ENCODE measurements at regions not wholly inside any gene's neighbourhood (a gene's known extent, or its start where the extent isn't known, plus 50 kb on each side); places are given as distances from the start of the nearest gene placed in this dataset.

DNA sequence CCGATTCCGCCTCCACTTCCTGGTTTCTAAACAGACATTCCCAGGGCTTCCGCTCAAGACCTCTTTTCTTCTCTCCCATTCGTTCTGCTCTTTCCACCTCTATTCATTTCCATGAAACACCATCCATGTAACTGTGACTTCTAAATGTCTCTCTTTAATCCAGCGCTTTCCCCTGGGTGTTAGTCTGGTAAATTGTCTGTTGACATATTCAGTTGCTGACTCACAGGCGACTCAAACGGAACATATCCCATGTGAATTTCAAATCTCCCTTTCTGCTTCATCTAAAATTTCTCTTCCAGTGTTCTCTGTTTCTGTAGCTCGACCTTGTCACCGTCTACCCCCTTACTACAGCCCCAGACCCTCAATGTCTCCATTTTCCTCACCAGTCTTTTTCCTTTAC, 119.1 kb downstream of the PFKFB3 start:
- Histone ChIP-seq H3K36me3 (ENCODE audit: control insufficient read depth, insufficient read depth, low read length) (no peaks in the 10 kb centered on the region), H3K9ac (ENCODE audit: low read length) (no peak overlapping the region), H3K18ac (ENCODE audit: low read length) (no peak overlapping the region), H3K23ac (ENCODE audit: low read length) (no peak overlapping the region), H3K56ac (ENCODE audit: low read length) (no peak overlapping the region), H2BK120ac (ENCODE audit: low read depth, low read length) (no peak overlapping the region), H3K27ac (ENCODE audit: low read depth, low read length) (no peak overlapping the region), H3K79me1 (ENCODE audit: low read length) (no peaks in the 10 kb centered on the region), H2BK5ac (ENCODE audit: low read length) (no peak overlapping the region), H3K4me3 (ENCODE audit: low read length) (no peak overlapping the region), H3K4me2 (ENCODE audit: low read length) (no peak overlapping the region), H3K79me2 (ENCODE audit: control insufficient read depth, insufficient read depth, low read length) (no peaks in the 10 kb centered on the region), H3K4ac (ENCODE audit: low read depth, low read length) (no peak overlapping the region), H4K5ac (ENCODE audit: low read length) (no peak overlapping the region), H3K4me1 (ENCODE audit: control insufficient read depth, low read depth, low read length) (no peaks in the 10 kb centered on the region), H4K8ac (ENCODE audit: low read depth, low read length) (no peak overlapping the region), H2AK5ac (ENCODE audit: low read length) (no peak overlapping the region), H2BK15ac (replicated peaks; ENCODE audit: low read depth) (no peak overlapping the region), H3K27me3 (ENCODE audit: insufficient read depth, low read length, poor library complexity) (no peaks in the 10 kb centered on the region)
- DNase-seq = no peak
- no CpG with 5 or more reads among the region's 9 CpGs for WGBS (ENCODE audit: extremely low coverage, insufficient coverage, low lambda C conversion rate)

DNA sequence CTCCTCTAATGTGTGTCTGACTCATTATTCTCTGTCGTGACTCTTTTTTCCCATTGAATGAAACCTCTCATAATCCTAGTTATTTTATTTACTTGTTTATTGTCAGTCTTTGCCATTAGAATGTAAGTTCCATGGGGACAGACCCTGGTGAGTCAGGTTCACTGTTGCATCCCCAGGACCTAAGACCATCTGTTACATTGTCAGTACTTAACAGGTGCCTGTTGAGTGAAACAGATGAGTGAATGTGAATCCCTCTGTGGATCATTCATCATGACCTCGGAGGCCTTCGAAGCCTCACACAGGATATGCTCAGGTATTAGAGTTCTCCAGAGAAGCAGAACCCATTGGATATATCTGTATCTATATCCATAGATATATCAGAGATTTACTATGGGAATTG, 120.1 kb downstream of the PFKFB3 start:
- Histone ChIP-seq H2BK15ac (replicated peaks; ENCODE audit: low read depth) (no peak overlapping the region), H3K9ac (ENCODE audit: low read length) (no peak overlapping the region), H3K18ac (ENCODE audit: low read length) (no peak overlapping the region), H3K23ac (ENCODE audit: low read length) (no peak overlapping the region), H3K79me2 (ENCODE audit: control insufficient read depth, insufficient read depth, low read length) (no peaks in the 10 kb centered on the region), H2AK5ac (ENCODE audit: low read length) (no peak overlapping the region), H3K4me2 (ENCODE audit: low read length) (no peak overlapping the region), H3K79me1 (ENCODE audit: low read length) (no peaks in the 10 kb centered on the region), H3K27ac (ENCODE audit: low read depth, low read length) (no peak overlapping the region), H3K27me3 (ENCODE audit: insufficient read depth, low read length, poor library complexity) (no peaks in the 10 kb centered on the region), H3K4me1 (ENCODE audit: control insufficient read depth, low read depth, low read length) (no peaks in the 10 kb centered on the region), H4K8ac (ENCODE audit: low read depth, low read length) (no peak overlapping the region), H3K36me3 (ENCODE audit: control insufficient read depth, insufficient read depth, low read length) (no peaks in the 10 kb centered on the region), H2BK120ac (ENCODE audit: low read depth, low read length) (no peak overlapping the region), H3K4me3 (ENCODE audit: low read length) (no peak overlapping the region), H2BK5ac (ENCODE audit: low read length) (no peak overlapping the region), H3K4ac (ENCODE audit: low read depth, low read length) (no peak overlapping the region), H4K5ac (ENCODE audit: low read length) (no peak overlapping the region), H3K56ac (ENCODE audit: low read length) (no peak overlapping the region)
- no CpG with 5 or more reads among the region's 3 CpGs for WGBS (ENCODE audit: extremely low coverage, insufficient coverage, low lambda C conversion rate)
- no peak for DNase-seq

DNA sequence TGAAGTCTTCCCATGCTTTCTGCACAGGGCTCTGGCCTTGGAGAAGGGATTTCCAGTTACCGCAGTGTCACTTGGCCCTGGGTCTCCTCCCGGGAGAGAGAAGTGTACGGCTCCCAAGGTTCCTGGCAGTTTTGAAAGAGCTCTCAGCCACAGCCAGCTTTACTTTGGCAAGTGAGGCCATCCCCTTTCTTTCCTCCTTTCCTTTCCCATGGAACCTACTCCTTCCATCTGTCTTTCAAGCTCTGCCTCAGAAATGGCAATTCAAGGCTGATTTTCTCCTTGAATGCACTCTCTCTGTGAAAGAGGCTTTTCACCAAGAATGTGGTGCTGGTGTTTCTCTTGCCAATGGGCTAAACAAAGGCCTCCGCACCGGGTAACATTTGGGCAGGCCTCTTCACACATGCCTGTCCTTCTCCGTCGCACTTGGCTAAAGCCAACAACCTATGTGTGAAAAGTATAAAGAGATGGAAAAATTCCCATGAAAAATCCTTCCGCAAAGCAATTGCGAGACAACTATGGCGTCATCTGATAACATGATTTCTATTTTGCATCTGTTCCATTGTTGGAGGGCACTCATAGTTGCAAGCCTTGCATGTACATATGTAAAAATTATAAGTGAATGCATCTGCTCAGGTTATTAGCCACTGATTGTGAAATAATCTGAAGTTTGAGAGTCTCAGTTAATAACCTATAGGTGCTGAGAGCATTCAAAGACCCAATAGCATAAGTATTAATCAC, 125.4 kb downstream of the PFKFB3 start:
- DNase-seq = no peak
- Histone ChIP-seq H3K9ac (ENCODE audit: low read length) (no peak overlapping the region), H3K27me3 (ENCODE audit: insufficient read depth, low read length, poor library complexity) (no peaks in the 10 kb centered on the region), H2BK120ac (ENCODE audit: low read depth, low read length) (no peak overlapping the region), H3K56ac (ENCODE audit: low read length) (no peak overlapping the region), H3K27ac (ENCODE audit: low read depth, low read length) (no peak overlapping the region), H3K79me1 (ENCODE audit: low read length) (no peaks in the 10 kb centered on the region), H3K4me3 (ENCODE audit: low read length) (no peak overlapping the region), H4K8ac (ENCODE audit: low read depth, low read length) (no peak overlapping the region), H2AK5ac (ENCODE audit: low read length) (no peak overlapping the region), H3K23ac (ENCODE audit: low read length) (no peak overlapping the region), H4K5ac (ENCODE audit: low read length) (no peak overlapping the region), H3K4me2 (ENCODE audit: low read length) (no peak overlapping the region), H3K79me2 (ENCODE audit: control insufficient read depth, insufficient read depth, low read length) (no peaks in the 10 kb centered on the region), H3K4ac (ENCODE audit: low read depth, low read length) (no peak overlapping the region), H3K36me3 (ENCODE audit: control insufficient read depth, insufficient read depth, low read length) (no peaks in the 10 kb centered on the region), H2BK5ac (ENCODE audit: low read length) (no peak overlapping the region), H2BK15ac (replicated peaks; ENCODE audit: low read depth) (no peak overlapping the region), H3K18ac (ENCODE audit: low read length) (no peak overlapping the region), H3K4me1 (ENCODE audit: control insufficient read depth, low read depth, low read length) (no peaks in the 10 kb centered on the region)
- no CpG with 5 or more reads among the region's 10 CpGs for WGBS (ENCODE audit: extremely low coverage, insufficient coverage, low lambda C conversion rate)

DNA sequence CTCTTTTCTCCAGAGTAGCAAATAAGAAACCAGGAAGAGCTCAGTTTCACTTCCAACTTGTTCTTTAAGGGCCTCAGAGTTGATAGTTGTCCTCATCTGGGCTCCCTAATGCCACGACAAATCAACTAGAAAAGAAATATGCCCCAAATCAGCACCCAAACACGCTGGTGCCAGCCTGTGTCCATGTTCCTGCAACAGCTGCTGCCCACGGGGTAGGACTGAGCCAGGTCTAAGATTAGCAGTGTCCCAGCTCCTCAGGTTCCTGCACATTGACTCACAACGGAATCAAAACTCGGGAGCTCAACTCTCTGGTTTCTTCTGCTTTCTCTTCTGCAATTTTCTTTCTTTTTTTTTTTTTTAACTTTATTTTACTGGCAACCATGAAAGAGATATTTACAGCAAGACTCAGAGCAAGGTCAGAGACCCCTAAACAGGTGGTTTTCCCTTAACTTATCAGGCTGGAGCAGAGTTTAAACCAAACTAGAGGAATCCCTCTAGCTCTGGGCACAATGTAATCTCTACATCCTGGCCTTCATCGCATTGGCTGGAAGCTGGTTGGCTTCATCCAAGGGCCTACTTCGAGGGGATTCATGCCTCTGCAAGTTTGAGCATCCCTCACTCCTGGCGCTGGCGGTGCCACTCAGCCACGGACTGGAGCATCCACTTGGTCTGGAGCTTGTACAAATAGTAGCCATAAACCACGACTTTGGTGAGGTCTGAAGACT, 126.1 kb downstream of the PFKFB3 start:
- Histone ChIP-seq H4K5ac (ENCODE audit: low read length) (no peak overlapping the region), H3K4me3 (ENCODE audit: low read length) (no peak overlapping the region), H3K79me1 (ENCODE audit: low read length) (no peaks in the 10 kb centered on the region), H3K18ac (ENCODE audit: low read length) (no peak overlapping the region), H3K56ac (ENCODE audit: low read length) (no peak overlapping the region), H4K8ac (ENCODE audit: low read depth, low read length) (no peak overlapping the region), H2AK5ac (ENCODE audit: low read length) (no peak overlapping the region), H3K4me1 (ENCODE audit: control insufficient read depth, low read depth, low read length) (no peaks in the 10 kb centered on the region), H3K4ac (ENCODE audit: low read depth, low read length) (no peak overlapping the region), H3K27me3 (ENCODE audit: insufficient read depth, low read length, poor library complexity) (no peaks in the 10 kb centered on the region), H2BK15ac (replicated peaks; ENCODE audit: low read depth) (no peak overlapping the region), H3K9ac (ENCODE audit: low read length) (no peak overlapping the region), H3K4me2 (ENCODE audit: low read length) (no peak overlapping the region), H3K23ac (ENCODE audit: low read length) (no peak overlapping the region), H3K79me2 (ENCODE audit: control insufficient read depth, insufficient read depth, low read length) (no peaks in the 10 kb centered on the region), H2BK120ac (ENCODE audit: low read depth, low read length) (no peak overlapping the region), H3K27ac (ENCODE audit: low read depth, low read length) (no peak overlapping the region), H2BK5ac (ENCODE audit: low read length) (no peak overlapping the region), H3K36me3 (ENCODE audit: control insufficient read depth, insufficient read depth, low read length) (no peaks in the 10 kb centered on the region)
- DNase-seq = no peak
- WGBS (ENCODE audit: extremely low coverage, insufficient coverage, low lambda C conversion rate) = no CpG with 5 or more reads among the region's 11 CpGs

DNA sequence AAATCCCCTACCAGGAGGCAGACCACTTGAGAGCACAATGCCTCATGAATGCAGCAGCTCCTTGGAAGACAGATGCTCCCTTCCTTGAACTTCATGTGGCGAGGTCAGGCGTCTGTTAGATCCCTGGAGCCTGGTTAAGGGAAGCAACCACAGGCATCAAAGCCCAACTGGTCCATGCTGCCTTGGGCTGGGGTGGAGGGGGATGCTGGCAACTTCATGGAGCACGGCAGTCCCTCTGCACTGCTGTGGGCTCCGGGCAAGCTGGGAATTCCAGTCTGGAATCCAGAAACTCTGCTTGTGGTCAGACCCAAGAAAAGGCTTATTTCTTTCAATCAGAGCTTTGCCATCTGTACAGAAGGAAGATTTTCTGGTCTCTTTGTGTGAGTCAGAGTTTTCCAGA, 130.4 kb downstream of the PFKFB3 start:
- no peak overlapping the region for H4K5ac ChIP-seq (ENCODE audit: low read length)
- no peak overlapping the region for H3K56ac ChIP-seq (ENCODE audit: low read length)
- no peak overlapping the region for H3K4ac ChIP-seq (ENCODE audit: low read depth, low read length)
- no peaks in the 10 kb centered on the region for H3K27me3 ChIP-seq (ENCODE audit: insufficient read depth, low read length, poor library complexity)
- no peaks in the 10 kb centered on the region for H3K79me1 ChIP-seq (ENCODE audit: low read length)
- H2BK5ac ChIP-seq (ENCODE audit: low read length) = no peak overlapping the region
- H3K4me3 ChIP-seq (ENCODE audit: low read length) = no peak overlapping the region
- H3K4me1 ChIP-seq (ENCODE audit: control insufficient read depth, low read depth, low read length) = no peaks in the 10 kb centered on the region
- H3K4me2 ChIP-seq (ENCODE audit: low read length) = no peak overlapping the region
- H4K8ac ChIP-seq (ENCODE audit: low read depth, low read length) = no peak overlapping the region
- H3K27ac ChIP-seq (ENCODE audit: low read depth, low read length) = no peak overlapping the region
- no peak overlapping the region for H2BK120ac ChIP-seq (ENCODE audit: low read depth, low read length)
- H3K36me3 ChIP-seq (ENCODE audit: control insufficient read depth, insufficient read depth, low read length) = no peaks in the 10 kb centered on the region
- H3K9ac ChIP-seq (ENCODE audit: low read length) = no peak overlapping the region
- H2BK15ac ChIP-seq (replicated peaks; ENCODE audit: low read depth) = no peak overlapping the region
- no peak overlapping the region for H3K18ac ChIP-seq (ENCODE audit: low read length)
- no peak overlapping the region for H2AK5ac ChIP-seq (ENCODE audit: low read length)
- H3K79me2 ChIP-seq (ENCODE audit: control insufficient read depth, insufficient read depth, low read length) = no peaks in the 10 kb centered on the region
- H3K23ac ChIP-seq (ENCODE audit: low read length) = no peak overlapping the region
- DNase-seq = no peak
- WGBS (ENCODE audit: extremely low coverage, insufficient coverage, low lambda C conversion rate) = no CpG with 5 or more reads among the region's 4 CpGs

Data from mesendoderm (in vitro differentiated cells).